HepG2 (cell line): ENCODE measurements at regions not wholly inside any gene's neighbourhood (a gene's known extent, or its start where the extent isn't known, plus 50 kb on each side); places are given as distances from the start of the nearest gene placed in this dataset.
A peak's percentile ranks its signal among the peaks of the same experiment; 100 is the strongest.
"Not testable (repeated sequence)": the region's sequence is repeated elsewhere in the genome, so short reads cannot be mapped to it uniquely, and the experiment has no call there.

Source experiments
- ATAC-seq: fragments of 200-7000 bp; cut with Tn5 transposase; 3 replicates; pipeline ENCODE4 v1.9.1; 2020; ENCODE audit warnings: mild to moderate bottlenecking, moderate library complexity
- BruUV-seq: library from RNA; stranded (reverse); fragments of 400-500 nt; replicated peaks from 2 replicates; lab custom pipeline; 2021; lab: Mats Ljungman, UMichigan
- CTCF ChIA-PET: fragments of 300-600 bp; formaldehyde crosslinking; extraction: SDS; loops from one replicate; lab custom pipeline; 2021; ENCODE audit warnings: low total read pairs, inconsistent platforms, low intra/inter-chr PET ratio; lab: Yijun Ruan, JAX
- POLR2A ChIA-PET: fragments of 350-600 bp; sonication (Branson Sonifier 250); formaldehyde crosslinking; loops from one replicate; lab custom pipeline; 2020; ENCODE audit warnings: antibody characterized with exemption, inconsistent platforms; lab: Yijun Ruan, JAX
- DNase-seq: peaks from one replicate; pipeline ENCODE4 v3.0.0-alpha.2; 2015; ENCODE audit warnings: low spot score
- FAIRE-seq: peaks from 3 replicates; lab custom pipeline; 2011; peaks lifted over from hg19 to GRCh38; lab: Jason Lieb, UNC
- H2AFZ ChIP-seq: one replicate; pipeline ENCODE4 v1.6.1; 2011; ENCODE audit warnings: low read length, inconsistent platforms
- H3K27ac ChIP-seq: fragments of 300-600 bp; 3 replicates; pipeline ENCODE4 v1.8.0; 2011; ENCODE audit warnings: mixed run types, mild to moderate bottlenecking, mixed read lengths, low read length, inconsistent platforms; ENCODE audit not compliant: insufficient read depth; ENCODE audit errors: extremely low read length
- H3K27me3 ChIP-seq, 2 experiments: fragments of 200-600 bp in 1 of 2; 2 replicates in 1 of 2; 3 replicates in 1 of 2; pipeline versions ENCODE4 v1.6.0 to v1.8.0; 2011; ENCODE audit warnings: low read length in 2 of 2, mild to moderate bottlenecking in 2 of 2, moderate library complexity in 2 of 2, inconsistent platforms in 1 of 2; ENCODE audit not compliant: insufficient read depth in 2 of 2, control insufficient read depth in 1 of 2
- H3K36me3 ChIP-seq, 2 experiments: fragments of 200-600 bp in 1 of 2; replicated peaks in 1 of 2; 2 replicates in 1 of 2; 3 replicates in 1 of 2; pipeline versions ENCODE4 v1.5.1 to v1.8.0; 2011; ENCODE audit warnings: low read length in 2 of 2, inconsistent platforms in 1 of 2; ENCODE audit not compliant: insufficient read depth in 2 of 2, control insufficient read depth in 1 of 2
- H3K4me1 ChIP-seq: 2 replicates; pipeline ENCODE4 v1.5.1; 2012; ENCODE audit warnings: low read length, inconsistent platforms; ENCODE audit not compliant: insufficient read depth
- H3K4me2 ChIP-seq: 2 replicates; pipeline ENCODE4 v1.6.0; 2011; ENCODE audit warnings: low read depth, low read length, inconsistent platforms
- H3K4me3 ChIP-seq, 3 experiments: fragments of 200-600 bp in 1 of 3; sonication (generic), shearing (Covaris generic) in 1 of 3; replicated peaks in 1 of 3; 2 replicates each; pipeline ENCODE4 v1.5.1; 2011 to 2016; ENCODE audit warnings: low read length in 3 of 3, inconsistent platforms in 2 of 3, low read depth in 2 of 3, mild to moderate bottlenecking in 2 of 3, control low read depth in 1 of 3, mixed read lengths in 1 of 3; ENCODE audit not compliant: insufficient read depth in 1 of 3
- H3K79me2 ChIP-seq: one replicate; pipeline ENCODE4 v1.6.1; 2011; ENCODE audit warnings: low read length, inconsistent platforms; ENCODE audit not compliant: insufficient read depth
- H3K9ac ChIP-seq: 2 replicates; pipeline ENCODE4 v1.6.0; 2011; ENCODE audit warnings: mild to moderate bottlenecking, low read depth, low read length, inconsistent platforms; ENCODE audit not compliant: insufficient read depth
- H3K9me3 ChIP-seq: 2 replicates; pipeline ENCODE4 v1.5.1; 2012; ENCODE audit warnings: mild to moderate bottlenecking, low read length
- H4K20me1 ChIP-seq: 2 replicates; pipeline ENCODE4 v1.6.0; 2011; ENCODE audit warnings: inconsistent platforms, mild to moderate bottlenecking, low read length, moderate library complexity; ENCODE audit not compliant: insufficient read depth
- AKAP8 ChIP-seq: sonication (generic); formaldehyde crosslinking; IDR thresholded peaks from 2 replicates; pipeline ENCODE4 v1.5.1; 2020; ENCODE audit warnings: mild to moderate bottlenecking, missing genetic modification reagents
- ATF7 ChIP-seq, 2 experiments: fragments of 450-650 bp in 1 of 2; sonication (generic) in 1 of 2; formaldehyde crosslinking in 1 of 2; IDR thresholded peaks; 2 replicates each; pipeline versions ENCODE4 v1.4.0 to v1.6.1; 2016 to 2020; ENCODE audit warnings: antibody characterized with exemption in 1 of 2, mild to moderate bottlenecking in 1 of 2, missing genetic modification reagents in 1 of 2
- CREB1 ChIP-seq, 2 experiments: fragments of 450-650 bp in 1 of 2; IDR thresholded peaks; 2 replicates each; pipeline ENCODE4 v1.6.1; 2016 to 2017; ENCODE audit warnings: control low read depth in 1 of 2, mild to moderate bottlenecking in 1 of 2, missing compliant biosample characterization in 1 of 2, missing genetic modification characterization in 1 of 2
- DZIP1 ChIP-seq: sonication (generic); formaldehyde crosslinking; IDR thresholded peaks from 2 replicates; pipeline ENCODE4 v1.5.0; 2020; ENCODE audit warnings: mild to moderate bottlenecking, missing genetic modification reagents
- KDM1A ChIP-seq: IDR thresholded peaks from 2 replicates; pipeline ENCODE4 v1.6.1; 2016; ENCODE audit warnings: missing compliant biosample characterization
- POGZ ChIP-seq: sonication (generic); formaldehyde crosslinking; IDR thresholded peaks from 2 replicates; pipeline ENCODE4 v1.4.0; 2020; ENCODE audit warnings: mild to moderate bottlenecking, missing genetic modification reagents
- RXRA ChIP-seq: sonication (generic); formaldehyde crosslinking; IDR thresholded peaks from 2 replicates; pipeline ENCODE4 v1.5.1; 2020; ENCODE audit warnings: missing genetic modification reagents
- SP5 ChIP-seq: IDR thresholded peaks from 2 replicates; pipeline ENCODE4 v1.6.1; 2016; ENCODE audit warnings: low read depth, borderline replicate concordance
- ZBTB20 ChIP-seq: sonication (generic); formaldehyde crosslinking; IDR thresholded peaks from 2 replicates; pipeline ENCODE4 v1.8.1; 2023; ENCODE audit warnings: missing genetic modification reagents, low read depth, mild to moderate bottlenecking, borderline replicate concordance
- ZMAT5 ChIP-seq: sonication (generic); formaldehyde crosslinking; IDR thresholded peaks from 2 replicates; pipeline ENCODE4 v1.5.0; 2020; ENCODE audit warnings: mild to moderate bottlenecking, low read depth, missing genetic modification reagents, borderline replicate concordance
- ZNF124 ChIP-seq: sonication (generic); formaldehyde crosslinking; IDR thresholded peaks from 2 replicates; pipeline ENCODE4 v1.4.0; 2020; ENCODE audit warnings: missing genetic modification reagents
- ZNF24 ChIP-seq: fragments of 450-650 bp; IDR thresholded peaks from 2 replicates; pipeline ENCODE4 v1.6.1; 2017; ENCODE audit warnings: antibody characterized with exemption, mild to moderate bottlenecking
- ZNF550 ChIP-seq: sonication (generic); formaldehyde crosslinking; IDR thresholded peaks from 2 replicates; pipeline ENCODE4 v1.4.0; 2020; ENCODE audit warnings: mild to moderate bottlenecking, missing genetic modification reagents, borderline replicate concordance
- WGBS: methylation state at CpG from one replicate; pipeline ENCODE4 v1.1.6; 2017; ENCODE audit warnings: low lambda C conversion rate; 5-methylcytosine and 5-hydroxymethylcytosine counted together
- in situ Hi-C: cut with HindIII; loops from 2 replicates; pipeline ENCODE4 v1.10.0; 2017; ENCODE audit warnings: low pct_unique_long_range_greater_than_20kb; ENCODE audit not compliant: extremely low pct_ligation_motif_present
- intact Hi-C: fragments of 100-400 bp; cut with micrococcal nuclease; formaldehyde crosslinking; loops from one replicate; pipeline ENCODE4 v1.10.0; 2022; ENCODE audit not compliant: unreplicated experiment

DNA sequence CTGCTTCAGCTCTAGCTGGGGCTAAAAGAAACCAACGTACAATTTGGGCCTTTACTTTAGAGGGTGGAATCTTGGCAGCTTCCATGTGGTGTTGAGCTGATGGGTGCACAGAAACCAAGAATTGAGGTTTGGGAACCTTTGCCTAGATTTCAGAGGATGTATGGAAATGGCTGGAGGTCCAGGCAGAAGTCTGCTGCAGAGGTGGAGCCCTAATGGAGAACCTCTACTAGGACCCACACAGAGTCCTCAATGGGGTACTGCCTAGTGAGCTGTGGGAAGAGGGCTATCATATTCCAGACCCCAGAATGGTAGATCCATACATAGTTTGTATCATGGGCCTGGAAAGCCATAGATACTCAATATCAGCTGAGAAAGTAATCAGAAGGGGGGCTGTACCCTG, 500.4 kb upstream of the ATP2B1 start (continued):
- TF ChIP-seq DZIP1 (CRISPR knock-in tag) = no peak
- no peak for TF ChIP-seq ZNF24
- TF ChIP-seq ZNF124 (CRISPR knock-in tag) = no peak

DNA sequence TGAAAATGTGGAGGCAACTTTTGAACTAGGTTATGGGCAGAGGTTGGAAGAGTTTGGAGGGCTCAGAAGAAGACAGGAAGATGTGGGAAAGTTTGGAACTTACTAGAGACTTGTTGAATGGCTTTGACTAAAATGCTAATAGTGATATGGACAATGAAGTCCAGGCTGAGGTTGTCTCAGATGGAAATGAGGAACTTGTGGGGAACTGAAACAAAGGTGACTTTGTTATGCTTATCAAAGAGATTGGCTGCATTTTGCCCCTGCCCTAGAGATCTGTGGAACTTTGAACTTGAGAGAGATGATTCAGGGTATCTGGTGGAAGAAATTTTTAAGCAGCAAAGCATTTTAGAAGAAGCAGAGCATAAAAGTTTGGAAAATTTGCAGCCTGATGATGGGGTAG, 499.7 kb upstream of the ATP2B1 start:
- H3K27ac ChIP-seq, in situ Hi-C loops, POLR2A ChIA-PET, ATAC-seq, DNase-seq, intact Hi-C loops, H4K20me1 ChIP-seq, H3K4me2 ChIP-seq, BruUV-seq, H2AFZ ChIP-seq, H3K4me1 ChIP-seq, H3K36me3 ChIP-seq, H3K27me3 ChIP-seq, H3K79me2 ChIP-seq, H3K9ac ChIP-seq, CTCF ChIA-PET, H3K4me3 ChIP-seq, FAIRE-seq: not testable (repeated sequence)
- H3K9me3 ChIP-seq = peaks cover 70% of the 10 kb centered on the region

DNA sequence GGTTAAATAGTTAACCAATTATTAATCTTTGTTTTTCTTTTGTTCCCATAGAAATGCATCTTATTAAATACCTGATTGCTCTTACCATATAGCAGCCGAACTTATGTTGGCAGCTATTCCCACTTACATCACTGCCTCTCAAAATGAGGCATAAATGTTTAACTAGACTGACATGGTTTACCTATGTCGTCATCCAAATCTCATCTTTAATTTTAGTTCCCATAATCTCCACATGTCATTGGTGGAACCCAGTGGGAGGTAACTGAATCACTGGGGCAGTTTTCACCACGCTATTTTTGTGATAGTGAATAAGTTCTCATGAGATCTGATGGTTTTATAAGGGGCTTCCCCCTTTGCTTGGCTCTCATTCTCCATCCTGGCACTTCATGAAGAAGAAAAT, 499.2 kb upstream of the ATP2B1 start:
- TF ChIP-seq ZNF550 (CRISPR knock-in tag) (no peak), ZBTB20 (CRISPR knock-in tag) (no peak), KDM1A (CRISPR knock-in tag) (no peak), ATF7 (IDR thresholded peaks at IDR 0.05) (peak; percentile 70), ATF7 (CRISPR knock-in tag; IDR thresholded peaks at IDR 0.05) (no peak), POGZ (CRISPR knock-in tag) (no peak), RXRA (CRISPR knock-in tag) (no peak), CREB1 (IDR thresholded peaks at IDR 0.05) (peak; percentile 51; the same call in 1 of the 2 replicates), CREB1 (CRISPR knock-in tag; IDR thresholded peaks at IDR 0.05) (no peak), SP5 (no peak), AKAP8 (no peak), ZMAT5 (no peak)
- ATAC-seq (no peak), DNase-seq (no peak), FAIRE-seq (no peak)
- WGBS = 4% methylated on average over 3 of the region's 3 CpGs
- Histone ChIP-seq H3K9me3 (peaks cover 75% of the 10 kb centered on the region), H3K27ac (no peak overlapping the region), H3K27me3 (no peaks in the 10 kb centered on the region), H3K36me3 (no peaks in the 10 kb centered on the region), H3K79me2 (no peaks in the 10 kb centered on the region), H3K4me1 (no peaks in the 10 kb centered on the region), H3K4me2 (no peak overlapping the region), H3K9ac (no peak overlapping the region), H2AFZ (no peak overlapping the region), H4K20me1 (no peaks in the 10 kb centered on the region), H3K4me3 (no peak overlapping the region)
- ChIA-PET CTCF (no interaction called here), POLR2A (no interaction called here)
- no TSS peak for BruUV-seq
- in situ Hi-C loops (no loop called here), intact Hi-C loops (no loop called here)
